ENCODE measurements at regions not wholly inside any gene's neighbourhood (a gene's known extent, or its start where the extent isn't known, plus 50 kb on each side); places are given as distances from the start of the nearest gene placed in this dataset.

DNA sequence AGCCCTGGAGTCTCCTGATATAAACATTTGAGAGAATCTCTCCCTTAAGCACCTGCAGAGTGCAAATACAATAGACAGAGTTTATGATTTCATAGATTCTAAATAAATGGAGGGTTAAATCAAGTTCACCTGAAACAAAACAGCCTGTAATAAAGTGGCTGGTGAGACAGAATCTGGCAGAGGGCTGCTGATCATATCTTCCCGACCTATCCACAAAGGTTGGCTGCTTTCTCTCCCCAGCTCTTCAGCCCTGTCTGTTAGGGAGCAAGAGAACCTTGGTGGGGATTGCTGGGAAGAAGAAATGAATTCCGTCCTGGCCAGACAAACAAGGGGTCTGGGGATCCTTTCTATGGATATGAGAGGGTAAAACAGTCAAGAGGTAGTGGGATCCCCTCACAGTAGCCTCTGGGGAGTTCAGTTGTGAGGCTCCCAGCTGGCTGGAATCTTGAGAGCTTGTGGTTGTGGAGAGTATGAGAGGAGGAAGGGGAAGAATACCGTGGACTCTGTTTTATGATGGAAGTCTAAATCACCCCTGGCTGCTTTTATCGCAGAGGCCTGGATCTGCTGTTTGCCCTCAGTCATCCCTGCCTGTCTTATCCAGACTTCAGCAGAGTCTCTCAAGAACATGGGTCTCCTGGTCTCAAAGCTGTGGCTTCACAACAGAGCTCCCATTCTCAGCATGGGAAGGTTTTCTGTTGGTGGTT lies 451.3 kb downstream of the NTRK3 start:
- ChIA-PET POLR2A (ENCODE audit: low non-redundant PET) (no interaction called here), CTCF (no interaction called here)
- no peak for TF ChIP-seq EZH2 (IDR thresholded peaks at IDR 0.05; ENCODE audit: borderline replicate concordance, low read depth, low read length, poor library complexity, severe bottlenecking)
- no peak for TF ChIP-seq CTCF (conservative IDR thresholded peaks at IDR 0.05; ENCODE audit: low read depth, low read length)
- H3K4me1 ChIP-seq (ENCODE audit: insufficient read depth, low read length, poor library complexity, severe bottlenecking), result no peaks in the 10 kb centered on the region
- intact Hi-C loops (cut with micrococcal nuclease; ENCODE audit: unreplicated experiment), result no loop called here
- DNase-seq (ENCODE audit: low spot score), result no peak
- H3K27me3 ChIP-seq (replicated peaks; ENCODE audit: insufficient read depth, low read depth, low read length, poor library complexity), result no peaks in the 10 kb centered on the region
- no peaks in the 10 kb centered on the region for H3K36me3 ChIP-seq (ENCODE audit: insufficient read depth, low read length, poor library complexity, severe bottlenecking)
- H3K4me3 ChIP-seq (ENCODE audit: low read depth, low read length, poor library complexity, severe bottlenecking), result no peak overlapping the region
- H3K9me3 ChIP-seq (ENCODE audit: low read depth, low read length, poor library complexity, severe bottlenecking), result peaks cover 6% of the 10 kb centered on the region
- BruUV-seq (replicated peaks), result no TSS peak
- no peak overlapping the region for H3K27ac ChIP-seq (ENCODE audit: low read depth, low read length, poor library complexity, severe bottlenecking)

GRCh38 chr15:87804451-87804850 lies 452.1 kb downstream of the NTRK3 start:
- H3K27me3 ChIP-seq (replicated peaks; ENCODE audit: insufficient read depth, low read depth, low read length, poor library complexity), result no peaks in the 10 kb centered on the region
- TF ChIP-seq EZH2 (IDR thresholded peaks at IDR 0.05; ENCODE audit: borderline replicate concordance, low read depth, low read length, poor library complexity, severe bottlenecking) (no peak), CTCF (conservative IDR thresholded peaks at IDR 0.05; ENCODE audit: low read depth, low read length) (no peak)
- intact Hi-C loops (cut with micrococcal nuclease; ENCODE audit: unreplicated experiment), result no loop called here
- peaks cover 6% of the 10 kb centered on the region for H3K9me3 ChIP-seq (ENCODE audit: low read depth, low read length, poor library complexity, severe bottlenecking)
- ChIA-PET POLR2A (ENCODE audit: low non-redundant PET) (no interaction called here), CTCF (no interaction called here)
- no peak overlapping the region for H3K27ac ChIP-seq (ENCODE audit: low read depth, low read length, poor library complexity, severe bottlenecking)
- no peak overlapping the region for H3K4me3 ChIP-seq (ENCODE audit: low read depth, low read length, poor library complexity, severe bottlenecking)
- H3K36me3 ChIP-seq (ENCODE audit: insufficient read depth, low read length, poor library complexity, severe bottlenecking), result no peaks in the 10 kb centered on the region
- no peaks in the 10 kb centered on the region for H3K4me1 ChIP-seq (ENCODE audit: insufficient read depth, low read length, poor library complexity, severe bottlenecking)
- no TSS peak for BruUV-seq (replicated peaks)
- no peak for DNase-seq (ENCODE audit: low spot score)

DNA sequence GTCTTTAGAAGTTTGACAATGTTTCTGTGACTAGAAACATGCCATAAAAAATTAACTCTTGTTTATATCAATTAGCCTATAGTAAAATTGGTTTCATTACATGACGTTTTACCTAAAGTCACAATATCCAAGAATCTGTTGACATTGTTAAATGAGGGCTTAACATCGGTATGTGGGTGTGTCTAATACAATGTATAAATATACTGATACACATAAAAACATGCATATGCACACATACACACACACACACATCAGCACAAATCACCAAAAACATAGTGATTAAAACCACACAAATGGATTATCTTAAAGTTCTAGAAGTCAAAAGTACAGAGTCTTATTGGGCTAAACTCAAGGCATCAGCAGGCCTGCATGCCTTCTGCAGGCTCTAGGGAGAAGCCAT lies 456.7 kb downstream of the NTRK3 start:
- H3K36me3 ChIP-seq (ENCODE audit: insufficient read depth, low read length, poor library complexity, severe bottlenecking), result no peaks in the 10 kb centered on the region
- ChIA-PET CTCF (no interaction called here), POLR2A (ENCODE audit: low non-redundant PET) (no interaction called here)
- no peak overlapping the region for H3K27ac ChIP-seq (ENCODE audit: low read depth, low read length, poor library complexity, severe bottlenecking)
- no TSS peak for BruUV-seq (replicated peaks)
- intact Hi-C loops (cut with micrococcal nuclease; ENCODE audit: unreplicated experiment), result no loop called here
- H3K27me3 ChIP-seq (replicated peaks; ENCODE audit: insufficient read depth, low read depth, low read length, poor library complexity), result no peaks in the 10 kb centered on the region
- peaks cover 6% of the 10 kb centered on the region for H3K9me3 ChIP-seq (ENCODE audit: low read depth, low read length, poor library complexity, severe bottlenecking)
- H3K4me1 ChIP-seq (ENCODE audit: insufficient read depth, low read length, poor library complexity, severe bottlenecking), result no peaks in the 10 kb centered on the region
- no peak overlapping the region for H3K4me3 ChIP-seq (ENCODE audit: low read depth, low read length, poor library complexity, severe bottlenecking)
- DNase-seq (ENCODE audit: low spot score), result no peak
- TF ChIP-seq CTCF (conservative IDR thresholded peaks at IDR 0.05; ENCODE audit: low read depth, low read length), result no peak
- no peak for TF ChIP-seq EZH2 (IDR thresholded peaks at IDR 0.05; ENCODE audit: borderline replicate concordance, low read depth, low read length, poor library complexity, severe bottlenecking)

Data from A673 (cell line).